ENCODE measurements at regions not wholly inside any gene's neighbourhood (a gene's known extent, or its start where the extent isn't known, plus 50 kb on each side); places are given as distances from the start of the nearest gene placed in this dataset.

DNA sequence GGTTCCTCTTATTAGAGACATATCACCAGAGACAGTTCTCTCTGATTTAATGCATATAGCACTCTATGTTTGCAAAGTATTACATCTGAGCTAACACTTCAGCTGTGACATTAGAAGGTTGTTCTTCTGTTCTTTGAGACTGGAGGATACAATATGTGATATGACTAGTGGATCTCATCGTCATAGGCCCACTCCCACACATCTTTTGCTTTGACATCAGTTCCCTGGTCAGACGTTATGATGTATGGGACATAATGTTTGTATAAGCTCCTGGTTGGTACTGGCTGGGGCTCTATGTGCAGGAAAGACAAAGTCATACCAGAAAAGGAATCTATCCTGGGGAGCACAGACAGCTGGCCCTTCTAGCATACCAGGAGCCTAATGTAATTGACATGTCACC, 57.7 kb upstream of the MAML3 start:
- no peak for DNase-seq

DNA sequence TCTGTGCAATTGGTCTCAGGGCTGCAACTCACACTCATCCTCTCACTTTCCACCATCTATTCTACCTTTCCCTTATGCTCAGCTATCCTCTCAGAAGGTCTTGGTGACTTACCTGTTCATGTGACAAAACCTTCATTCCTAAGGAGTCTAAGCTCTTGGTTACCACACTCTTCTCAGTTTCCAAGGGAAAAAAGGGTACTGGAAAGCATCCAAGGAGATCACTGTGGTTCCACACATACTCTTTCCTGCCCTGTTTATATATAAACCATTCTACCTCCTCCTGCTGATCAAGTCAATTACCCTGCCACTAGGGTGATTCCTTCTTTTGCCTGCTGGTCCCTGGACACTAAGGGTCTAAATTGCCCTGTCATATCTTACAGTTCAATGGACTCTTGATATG, 57.2 kb upstream of the MAML3 start:
- DNase-seq: no peak

DNA sequence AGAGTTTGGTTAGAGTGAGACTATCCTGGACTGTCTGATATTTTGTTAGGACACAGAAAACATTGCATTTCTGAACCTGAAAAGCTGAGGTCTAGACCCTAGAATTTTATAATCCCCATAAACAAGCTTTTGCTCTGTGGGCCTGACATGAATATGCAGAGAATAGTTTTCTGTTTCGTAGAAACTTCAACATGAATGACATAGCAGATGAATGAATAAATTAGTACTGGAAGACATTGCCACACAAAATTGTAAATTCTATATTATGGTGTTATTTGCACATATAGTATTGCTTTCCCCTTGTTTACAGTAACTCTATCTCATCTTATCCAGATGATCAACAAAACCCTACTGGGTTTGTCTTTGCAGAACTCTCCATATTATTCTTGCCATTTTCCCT, 54.9 kb upstream of the MAML3 start:
- DNase-seq: no peak
